Renal cortical epithelial cell (primary cell): ENCODE measurements at regions not wholly inside any gene's neighbourhood (a gene's known extent, or its start where the extent isn't known, plus 50 kb on each side); places are given as distances from the start of the nearest gene placed in this dataset.
A peak's percentile ranks its signal among the peaks of the same experiment; 100 is the strongest.
"Not testable (repeated sequence)": the region's sequence is repeated elsewhere in the genome, so short reads cannot be mapped to it uniquely, and the experiment has no call there.

Source experiments
- DNase-seq: peaks from one replicate; pipeline ENCODE4 v3.0.0-alpha.2; 2011; ENCODE audit warnings: low read depth

GRCh38 chr3:67064105-67064504, 66.0 kb downstream of the KBTBD8 start:
- DNase-seq = peak; percentile 8

- DNase-seq = no peak
Observed at GRCh38 chr3:67067251-67067650, 69.1 kb downstream of the KBTBD8 start.

GRCh38 chr3:67072640-67073039, 74.5 kb downstream of the KBTBD8 start:
- DNase-seq = not testable (repeated sequence)

DNA sequence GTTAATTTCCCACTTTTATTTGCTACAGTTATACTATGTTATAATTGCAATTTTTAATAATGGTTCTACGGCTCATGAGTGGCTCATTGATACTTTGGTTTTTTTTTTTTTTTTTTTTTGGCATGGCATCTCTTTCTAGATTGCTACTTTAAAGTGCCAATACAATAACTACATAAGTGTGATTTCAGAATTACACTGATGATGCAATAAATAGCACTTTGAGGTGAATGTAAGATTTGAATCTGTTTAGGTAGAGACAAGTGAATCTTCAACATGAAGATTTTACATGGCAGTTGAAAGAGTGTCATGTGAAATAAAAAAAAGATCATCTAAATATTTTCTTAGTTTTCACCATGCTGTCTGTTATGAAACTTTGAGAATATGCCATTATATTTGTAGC, 75.7 kb downstream of the KBTBD8 start:
- DNase-seq = no peak

DNA sequence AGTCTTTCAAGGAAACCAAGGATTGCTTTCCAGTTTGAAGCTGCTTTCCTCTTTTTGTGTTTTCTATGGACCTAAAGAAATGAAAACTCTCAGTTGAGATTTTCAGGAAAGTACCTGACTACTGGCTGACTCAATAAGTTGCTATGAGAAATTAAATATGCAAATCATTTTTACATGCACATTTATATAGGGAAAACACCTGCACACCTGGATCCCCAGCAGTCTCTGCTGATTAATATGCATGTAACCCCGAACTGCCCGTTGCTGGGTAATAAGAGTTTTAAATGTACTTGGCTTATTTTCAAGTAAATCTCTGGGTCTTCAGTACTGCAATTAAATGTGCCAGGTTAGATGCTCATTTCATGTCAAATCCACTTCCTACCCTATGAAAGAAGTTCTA, 77.2 kb downstream of the KBTBD8 start:
- no peak for DNase-seq

DNA sequence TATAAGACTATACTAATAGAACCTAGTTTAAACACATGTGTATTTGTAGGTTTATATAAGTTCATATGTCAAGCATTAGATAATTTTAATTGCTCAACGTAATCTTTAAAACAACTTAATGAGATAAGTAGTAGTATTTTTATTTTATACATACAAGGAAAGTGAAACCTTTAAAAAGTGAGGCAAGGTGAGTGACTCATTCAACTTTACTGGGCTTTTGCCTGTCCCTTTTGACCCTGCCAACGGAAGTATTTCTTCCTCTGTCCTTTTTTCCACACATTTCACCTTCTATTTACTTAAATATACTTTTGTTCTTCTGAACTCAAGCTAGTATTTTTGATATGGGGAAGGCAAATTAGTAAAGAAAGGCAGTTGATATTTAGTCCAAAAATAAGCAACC, 78.5 kb downstream of the KBTBD8 start:
- DNase-seq = peak; percentile 15

GRCh38 chr3:67077656-67078055, 79.5 kb downstream of the KBTBD8 start:
- no peak for DNase-seq

- DNase-seq = no peak
Observed at GRCh38 chr3:67082533-67083024, 84.5 kb downstream of the KBTBD8 start.

GRCh38 chr3:67083277-67083676, 85.2 kb downstream of the KBTBD8 start:
- no peak for DNase-seq

GRCh38 chr3:67087788-67088187, 89.7 kb downstream of the KBTBD8 start:
- no peak for DNase-seq

DNA sequence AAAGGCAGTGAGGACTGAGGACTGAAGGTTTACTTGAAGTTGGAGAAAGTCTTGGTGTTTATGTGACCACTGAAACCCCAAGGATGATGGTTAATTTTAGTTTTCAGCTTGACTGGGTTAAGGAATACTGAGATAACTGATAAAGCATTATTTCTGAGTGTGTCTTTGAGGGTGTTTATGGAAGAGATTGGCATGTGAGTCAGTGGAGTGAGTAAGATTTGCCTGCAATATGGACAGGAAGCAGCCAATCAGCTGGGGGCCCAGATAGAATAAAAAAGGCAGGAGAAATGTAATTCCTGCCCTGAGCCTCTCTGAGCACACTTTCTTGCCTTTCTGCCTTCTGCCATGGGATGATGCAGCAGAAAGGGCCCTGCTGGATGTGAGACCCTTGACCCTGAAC, 92.4 kb downstream of the KBTBD8 start:
- peak; percentile 57 for DNase-seq

- DNase-seq = no peak
Observed at GRCh38 chr3:67093305-67093704, 95.2 kb downstream of the KBTBD8 start.

DNA sequence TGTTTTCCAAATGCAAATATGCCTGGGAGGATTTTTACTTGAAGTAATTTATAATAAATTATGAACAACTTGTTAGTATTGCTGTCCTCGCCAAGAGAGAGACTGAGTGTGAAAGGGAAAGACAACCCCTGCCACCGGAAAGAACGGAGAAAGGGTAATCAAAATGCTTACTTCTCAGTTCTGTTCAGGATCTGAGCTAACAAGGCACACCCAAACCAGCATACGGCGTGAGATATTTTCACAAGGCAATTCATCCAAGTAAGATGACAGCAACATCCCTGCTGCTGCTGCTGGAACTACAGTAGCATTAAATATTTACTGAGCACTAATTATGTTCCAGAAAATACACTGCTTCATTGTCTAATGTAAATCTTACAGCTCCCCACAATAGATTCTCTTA, 96.1 kb downstream of the KBTBD8 start:
- no peak for DNase-seq

GRCh38 chr3:67094774-67095173, 96.7 kb downstream of the KBTBD8 start:
- DNase-seq = no peak

DNA sequence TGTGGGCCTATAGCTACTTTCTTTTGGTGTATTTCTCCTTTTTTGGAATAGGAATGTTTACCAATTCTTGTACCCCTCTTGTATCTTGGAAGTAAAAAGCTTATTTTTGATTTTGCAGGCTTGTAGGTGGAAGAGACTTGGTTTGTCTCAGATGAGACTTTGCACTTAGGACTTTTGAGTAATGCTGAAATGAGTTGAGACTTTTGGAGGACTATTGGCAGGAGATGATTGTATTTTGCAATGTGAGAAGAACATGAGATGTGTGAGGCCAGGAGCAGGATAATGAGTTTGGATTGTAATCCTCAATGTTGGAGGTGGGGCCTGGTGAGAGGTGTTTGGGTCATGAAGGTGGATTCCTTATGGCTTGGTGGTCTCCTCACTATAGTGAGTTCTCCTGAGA, 106.3 kb downstream of the KBTBD8 start:
- DNase-seq = no peak

- no peak for DNase-seq
Observed at GRCh38 chr3:67106874-67107273, 108.8 kb downstream of the KBTBD8 start.

DNA sequence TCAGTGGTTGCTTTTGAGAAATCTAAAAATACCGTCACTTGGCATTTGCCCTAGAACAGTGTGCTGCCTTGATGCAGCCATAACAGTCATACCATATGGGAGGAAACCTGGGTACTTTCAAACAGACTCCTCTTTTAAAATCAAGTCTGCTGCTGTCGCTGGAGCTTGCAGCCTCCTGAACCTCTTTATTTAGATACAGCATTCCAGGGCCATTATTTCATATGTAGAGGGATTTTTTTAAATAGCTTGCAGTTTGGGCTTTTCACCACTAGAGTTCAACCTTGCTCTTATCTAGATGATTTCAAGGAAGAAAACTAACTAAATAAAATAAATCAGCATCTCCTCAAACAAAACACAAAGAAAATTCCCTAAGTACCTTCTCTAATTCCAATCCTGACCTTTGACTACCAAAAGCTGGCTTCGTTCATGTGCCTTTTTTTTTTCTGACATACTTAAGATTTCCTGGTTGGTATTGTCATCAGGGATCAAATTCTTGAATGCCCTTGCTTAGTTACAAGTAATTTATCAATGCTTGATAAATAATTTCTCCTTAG, 111.6 kb downstream of the KBTBD8 start:
- peak; percentile 66 for DNase-seq

GRCh38 chr3:67113802-67114407, 115.8 kb downstream of the KBTBD8 start:
- DNase-seq = peak; percentile 82

DNA sequence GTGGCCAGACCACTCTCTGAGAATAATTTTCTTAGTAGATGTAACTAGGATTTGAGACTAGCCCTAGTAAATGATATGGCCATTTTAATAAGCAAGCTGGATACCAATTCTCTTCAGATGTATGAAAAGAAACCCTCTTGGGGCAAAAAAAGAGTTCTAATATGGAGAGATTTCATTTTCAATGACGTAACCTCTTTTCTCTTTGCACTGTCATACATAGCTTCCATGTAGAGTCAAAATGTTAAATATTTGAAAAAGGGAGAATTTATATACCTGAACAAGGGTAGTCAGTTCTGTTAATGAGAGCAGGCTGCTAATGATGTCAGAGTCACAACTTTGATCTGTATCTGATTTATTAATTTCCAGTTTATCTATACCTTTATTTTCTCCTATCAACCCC, 120.0 kb downstream of the KBTBD8 start:
- DNase-seq = no peak

DNA sequence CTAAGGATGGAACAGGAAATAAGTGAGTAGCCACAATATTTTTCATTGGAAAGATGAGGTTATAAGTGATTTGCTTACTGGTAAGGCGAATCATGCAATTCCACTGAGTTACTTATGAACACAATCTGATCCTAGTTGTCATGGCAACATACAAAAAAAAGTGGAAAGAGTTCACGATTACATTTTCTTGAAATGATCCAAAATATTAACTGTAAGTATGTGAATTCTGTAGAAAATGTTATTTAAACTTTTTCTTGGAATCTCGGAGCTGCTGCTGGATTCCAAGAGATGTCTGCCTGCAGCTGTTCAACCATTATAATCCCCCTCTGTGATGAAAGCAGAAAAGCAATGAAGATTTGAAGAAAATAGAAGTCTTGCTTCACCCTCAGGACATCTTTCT, 120.5 kb downstream of the KBTBD8 start:
- no peak for DNase-seq

DNA sequence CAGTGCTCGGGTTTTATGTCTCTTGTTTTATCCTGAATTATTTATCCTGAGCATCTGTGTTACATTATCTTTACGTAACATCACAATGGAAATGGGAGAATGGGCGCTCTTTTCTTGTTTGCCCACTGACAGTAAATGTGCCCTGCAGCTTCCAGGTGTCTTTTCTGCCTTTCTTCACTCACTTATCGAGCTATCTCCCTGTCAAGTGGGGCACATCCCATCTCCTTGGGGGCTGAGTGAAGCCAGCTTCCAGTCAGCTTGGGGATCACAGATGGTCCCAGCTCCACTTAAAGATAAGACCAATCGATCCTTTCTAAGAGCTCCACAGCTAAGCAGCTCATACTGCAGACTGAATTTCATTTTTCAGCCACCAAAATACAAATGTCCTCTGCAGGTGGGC, 125.8 kb downstream of the KBTBD8 start:
- DNase-seq = no peak

DNA sequence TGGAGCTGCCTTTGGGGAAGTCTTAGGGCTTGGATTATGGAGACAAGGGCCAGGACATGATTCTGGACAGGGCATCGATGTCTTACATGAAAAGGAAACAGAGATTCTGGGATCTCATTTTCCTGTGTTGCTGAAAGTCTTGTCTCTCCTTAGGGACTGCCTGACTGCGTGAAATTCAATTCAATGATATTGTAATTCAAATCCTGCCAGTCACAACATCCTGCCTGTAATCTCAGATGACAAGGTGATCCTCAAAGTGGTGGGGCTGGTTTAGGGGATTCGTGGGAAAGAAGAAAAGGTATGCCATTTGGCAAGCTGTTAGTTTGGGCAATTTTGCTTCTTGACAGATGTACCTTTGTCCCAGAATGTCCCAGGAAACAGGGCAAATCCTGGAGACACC, 129.1 kb downstream of the KBTBD8 start:
- no peak for DNase-seq

DNA sequence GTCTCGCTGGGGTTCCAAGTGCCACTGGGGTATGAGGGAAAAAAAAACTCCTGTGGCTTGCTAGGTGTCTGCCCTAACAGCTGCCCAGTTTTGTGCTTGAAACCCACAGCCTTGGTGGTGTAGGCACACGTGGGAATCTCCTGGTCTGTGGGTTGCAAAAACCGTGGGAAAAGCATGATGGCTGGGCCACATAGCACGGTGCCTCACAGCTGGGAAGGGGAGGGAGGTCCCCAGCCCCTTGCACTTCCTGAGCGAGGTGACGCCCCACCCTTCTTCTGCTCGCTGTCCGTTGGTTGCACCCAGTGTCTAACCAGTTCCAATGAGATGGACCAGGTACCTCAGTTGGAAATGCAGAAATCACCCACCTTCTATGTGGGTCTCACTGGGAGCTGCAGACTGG, 144.3 kb downstream of the KBTBD8 start:
- no peak for DNase-seq

DNA sequence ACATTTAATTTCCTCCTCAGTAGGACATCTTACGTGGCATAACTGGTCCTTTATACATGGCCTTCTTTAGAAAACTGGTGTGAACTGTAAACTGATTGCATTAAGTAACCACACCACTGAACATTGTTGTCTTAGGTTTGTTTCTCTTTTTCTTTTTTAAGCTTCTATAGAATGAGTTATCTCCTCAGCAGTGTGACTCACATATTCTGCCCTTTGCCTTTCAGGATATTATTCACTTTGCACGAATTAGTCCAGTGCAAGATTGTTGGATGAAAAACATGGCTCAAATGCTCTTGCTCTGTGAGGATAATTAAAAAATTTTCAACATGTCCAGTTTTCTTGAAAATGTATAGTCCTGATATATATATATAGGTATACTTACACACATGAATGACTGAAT, 147.6 kb downstream of the KBTBD8 start:
- no peak for DNase-seq
